ENCODE measurements at regions not wholly inside any gene's neighbourhood (a gene's known extent, or its start where the extent isn't known, plus 50 kb on each side); places are given as distances from the start of the nearest gene placed in this dataset.
"Not testable (repeated sequence)": the region's sequence is repeated elsewhere in the genome, so short reads cannot be mapped to it uniquely, and the experiment has no call there.

DNA sequence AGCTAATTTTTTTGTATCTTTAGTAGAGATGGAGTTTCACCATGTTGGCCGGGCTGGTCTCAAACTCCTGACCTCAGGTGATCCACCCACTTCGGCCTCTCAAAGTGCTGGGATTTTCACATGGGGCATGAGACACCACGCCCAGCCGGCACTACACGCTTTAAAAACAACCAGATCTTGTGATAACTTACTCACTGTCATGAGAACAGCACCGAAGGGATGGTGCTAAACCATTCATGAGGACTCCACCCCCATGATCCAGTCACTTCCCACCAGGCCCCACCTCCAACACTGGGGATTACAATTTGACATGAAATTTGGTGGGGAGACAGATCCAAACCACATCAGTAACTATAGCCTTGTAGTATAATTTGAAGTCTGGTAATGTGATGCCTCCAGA lies 67.4 kb upstream of the ZNF169 start:
- not testable (repeated sequence) for DNase-seq

GRCh38 chr9:94198414-94198813 lies 60.7 kb upstream of the ZNF169 start:
- no peak for DNase-seq

DNA sequence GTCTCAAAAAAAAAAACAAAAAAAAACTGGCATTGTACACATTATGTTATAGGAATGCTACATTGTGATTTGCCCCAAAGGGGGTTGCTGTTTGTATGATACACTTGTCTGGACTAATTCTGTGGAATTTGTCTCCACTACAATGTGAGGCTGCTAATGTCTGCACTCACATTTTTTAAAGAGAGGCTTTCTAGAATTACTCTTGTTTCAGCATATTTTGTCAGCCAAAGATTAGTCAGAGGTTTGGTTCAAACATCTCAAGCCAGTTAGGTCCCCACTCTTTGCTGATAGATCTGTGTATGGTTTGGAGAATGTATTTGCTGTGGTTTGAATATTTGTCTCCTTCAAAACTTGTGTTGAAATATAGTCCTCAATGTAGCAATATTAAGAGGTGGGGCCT lies 59.3 kb upstream of the ZNF169 start:
- DNase-seq = no peak

GRCh38 chr9:94204174-94204573 lies 54.9 kb upstream of the ZNF169 start:
- no peak for DNase-seq

DNA sequence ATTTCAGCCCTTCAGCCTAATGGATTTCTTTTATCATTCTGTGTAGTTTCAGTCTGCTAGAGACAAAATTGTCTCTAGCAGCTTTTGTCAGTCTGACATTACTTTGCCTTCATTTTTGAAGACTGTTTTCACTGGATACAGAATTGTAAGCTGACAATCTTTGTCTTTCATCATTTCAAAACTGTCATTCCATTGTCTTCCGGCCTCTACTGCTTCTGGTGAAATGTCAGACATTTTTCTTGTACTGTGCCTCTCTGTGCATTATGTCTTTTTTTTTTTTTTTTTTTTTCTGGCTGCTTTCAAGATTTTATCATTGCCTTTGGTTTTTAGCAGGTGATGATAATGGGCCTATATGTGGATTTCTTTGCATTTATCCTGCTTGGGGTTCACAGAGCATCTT lies 51.3 kb upstream of the ZNF169 start:
- no peak for DNase-seq

Data from activated CD4-positive, alpha-beta T cell treated with anti-CD3 and anti-CD28 coated beads, Interleukin-2, Interleukin-6, amounts not matched to agents 100 ng/mL and 50 ng/mL, durations not matched to agents 16 hours and 8 hours (primary cell).